OCI-LY3 (cell line): ENCODE measurements at regions not wholly inside any gene's neighbourhood (a gene's known extent, or its start where the extent isn't known, plus 50 kb on each side); places are given as distances from the start of the nearest gene placed in this dataset.

Experiments used
- H2AFZ ChIP-seq: fragments of 200-600, 300-600 bp; shearing (Covaris generic); 2 replicates; pipeline ENCODE4 v1.6.0; 2014; ENCODE audit warnings: antibody characterized with exemption, low read depth, low read length
- H3K27ac ChIP-seq: fragments of 200-600, 300-600 bp; sonication (generic); 2 replicates; pipeline ENCODE4 v1.5.1; 2014; ENCODE audit warnings: mild to moderate bottlenecking, low read length, moderate library complexity, mixed read lengths
- H3K27me3 ChIP-seq: fragments of 200-600, 300-600 bp; sonication (generic); 2 replicates; pipeline ENCODE4 v1.6.1; 2014; ENCODE audit warnings: low read depth, low read length, mixed read lengths
- H3K36me3 ChIP-seq: fragments of 200-600, 300-600 bp; sonication (generic); replicated peaks from 2 replicates; pipeline ENCODE3; 2014; ENCODE audit warnings: low read depth, low read length, mixed read lengths
- H3K4me1 ChIP-seq: fragments of 300-600, 200-600 bp; sonication (generic); 2 replicates; pipeline ENCODE4 v1.6.1; 2014; ENCODE audit warnings: low read length, mixed read lengths
- H3K4me2 ChIP-seq: fragments of 200-600, 300-600 bp; sonication (generic); 2 replicates; pipeline ENCODE4 v1.6.1; 2014; ENCODE audit warnings: low read length, mixed read lengths
- H3K4me3 ChIP-seq: fragments of 300-600, 200-600 bp; sonication (generic); 2 replicates; pipeline ENCODE4 v1.5.1; 2014; ENCODE audit warnings: antibody characterized with exemption, mild to moderate bottlenecking, low read length, moderate library complexity
- H3K79me2 ChIP-seq: fragments of 300-600, 200-600 bp; shearing (Covaris generic); 2 replicates; pipeline ENCODE4 v1.6.1; 2014; ENCODE audit warnings: mild to moderate bottlenecking, low read length, mixed read lengths
- H3K9ac ChIP-seq: fragments of 300-600, 200-600 bp; shearing (Covaris generic); 2 replicates; pipeline ENCODE4 v1.6.0; 2014; ENCODE audit warnings: mild to moderate bottlenecking, low read length, moderate library complexity
- H3K9me3 ChIP-seq: fragments of 200-600, 300-600 bp; shearing (Covaris generic); 2 replicates; pipeline ENCODE4 v1.6.1; 2014; ENCODE audit warnings: low read length, mixed read lengths; ENCODE audit not compliant: insufficient read depth
- H4K20me1 ChIP-seq: fragments of 200-600, 300-600 bp; sonication (generic); 2 replicates; pipeline ENCODE4 v1.6.1; 2016; ENCODE audit warnings: low read length, mixed read lengths; ENCODE audit not compliant: insufficient read depth
- EZH2phosphoT487 ChIP-seq: fragments of 200-600 bp; shearing (Covaris generic); IDR thresholded peaks from 2 replicates; pipeline ENCODE4 v1.6.1; 2018; ENCODE audit warnings: antibody characterized with exemption, mixed run types, low read depth
- TF ChIP-seq, protein P1 (sequence below): fragments of 200-600, 300-600 bp; sonication (generic); IDR thresholded peaks from 2 replicates; pipeline ENCODE4 v1.5.1; 2014; ENCODE audit warnings: antibody characterized with exemption, low read length, low read depth

DNA sequence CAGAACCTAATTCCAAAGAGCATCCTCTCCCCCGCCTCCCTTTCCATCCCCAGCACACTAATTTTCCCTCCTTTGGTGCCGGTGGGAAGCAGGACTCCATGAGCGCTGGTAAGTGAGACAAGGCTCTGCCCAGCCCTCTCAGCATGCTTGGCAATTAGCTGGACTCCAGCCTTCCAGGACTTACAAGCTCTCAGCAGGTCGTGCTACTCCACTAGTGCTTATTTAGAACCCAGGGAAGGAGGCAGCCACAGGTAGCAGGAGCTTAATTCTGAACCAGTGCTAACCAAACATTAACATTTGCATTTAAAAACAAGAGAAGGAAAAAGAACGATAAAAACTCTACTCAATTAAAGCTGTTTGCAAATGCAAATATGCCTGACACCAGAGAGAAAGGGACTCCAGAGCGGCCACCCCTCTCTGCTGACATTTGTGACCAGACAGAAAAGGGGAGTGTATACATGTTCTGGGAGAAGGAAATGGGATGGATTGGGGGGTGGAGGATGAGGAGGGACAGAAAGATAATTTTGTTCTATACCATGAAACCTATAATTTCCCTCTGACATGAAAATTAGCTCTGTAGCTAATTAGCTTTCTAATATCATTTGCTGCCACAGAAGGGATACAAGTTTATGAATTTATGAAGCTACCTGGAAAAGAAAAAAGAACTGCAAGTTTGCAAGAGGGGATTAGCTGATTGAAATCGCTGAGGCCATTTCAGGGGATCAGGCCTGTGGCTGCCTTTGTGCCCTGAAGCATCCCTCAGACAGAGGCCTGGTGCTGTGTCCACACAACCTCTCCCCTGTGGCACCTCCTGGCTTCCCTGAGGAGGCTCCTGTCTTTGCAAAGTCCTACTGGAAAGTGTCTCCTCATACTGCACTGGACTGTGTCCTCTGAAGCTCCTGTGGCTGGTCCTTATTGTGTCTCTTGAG lies 266.3 kb downstream of the SEC61B start:
- Histone ChIP-seq H3K4me2 (no peak overlapping the region), H2AFZ (no peak overlapping the region), H3K9me3 (0 out of 2 replicates have a peak, but pooled peaks cover 3% of the 10 kb centered on the region), H4K20me1 (no peaks in the 10 kb centered on the region), H3K27ac (no peak overlapping the region), H3K4me3 (no peak overlapping the region), H3K79me2 (no peaks in the 10 kb centered on the region), H3K9ac (no peak overlapping the region), H3K36me3 (no peaks in the 10 kb centered on the region), H3K4me1 (peaks cover 14% of the 10 kb centered on the region), H3K27me3 (no peaks in the 10 kb centered on the region)
- TF ChIP-seq EZH2phosphoT487 = no peak
- TF ChIP-seq, protein P1, sequence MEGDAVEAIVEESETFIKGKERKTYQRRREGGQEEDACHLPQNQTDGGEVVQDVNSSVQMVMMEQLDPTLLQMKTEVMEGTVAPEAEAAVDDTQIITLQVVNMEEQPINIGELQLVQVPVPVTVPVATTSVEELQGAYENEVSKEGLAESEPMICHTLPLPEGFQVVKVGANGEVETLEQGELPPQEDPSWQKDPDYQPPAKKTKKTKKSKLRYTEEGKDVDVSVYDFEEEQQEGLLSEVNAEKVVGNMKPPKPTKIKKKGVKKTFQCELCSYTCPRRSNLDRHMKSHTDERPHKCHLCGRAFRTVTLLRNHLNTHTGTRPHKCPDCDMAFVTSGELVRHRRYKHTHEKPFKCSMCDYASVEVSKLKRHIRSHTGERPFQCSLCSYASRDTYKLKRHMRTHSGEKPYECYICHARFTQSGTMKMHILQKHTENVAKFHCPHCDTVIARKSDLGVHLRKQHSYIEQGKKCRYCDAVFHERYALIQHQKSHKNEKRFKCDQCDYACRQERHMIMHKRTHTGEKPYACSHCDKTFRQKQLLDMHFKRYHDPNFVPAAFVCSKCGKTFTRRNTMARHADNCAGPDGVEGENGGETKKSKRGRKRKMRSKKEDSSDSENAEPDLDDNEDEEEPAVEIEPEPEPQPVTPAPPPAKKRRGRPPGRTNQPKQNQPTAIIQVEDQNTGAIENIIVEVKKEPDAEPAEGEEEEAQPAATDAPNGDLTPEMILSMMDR = no peak

DNA sequence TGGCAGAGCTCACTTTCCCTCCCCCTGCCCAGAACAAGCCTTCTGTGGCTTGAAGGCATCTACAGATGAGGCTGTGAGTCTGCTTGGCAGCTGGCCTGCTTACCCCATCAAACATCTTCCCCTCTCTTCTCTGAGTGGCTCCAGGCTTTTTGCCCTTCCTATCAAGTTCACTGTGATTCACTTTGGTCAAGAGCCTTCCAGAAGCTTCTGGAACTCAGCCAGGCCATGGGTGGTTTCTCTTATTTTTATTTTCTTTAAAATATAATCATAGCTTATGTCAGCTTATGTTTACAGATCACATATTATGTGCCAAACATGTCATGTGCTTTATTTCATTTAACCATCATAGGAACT lies 267.0 kb downstream of the SEC61B start:
- TF ChIP-seq EZH2phosphoT487 = no peak
- TF ChIP-seq, protein P1 = no peak
- Histone ChIP-seq H3K79me2 (no peaks in the 10 kb centered on the region), H3K36me3 (no peaks in the 10 kb centered on the region), H3K4me1 (peaks cover 14% of the 10 kb centered on the region), H3K27ac (no peak overlapping the region), H3K9ac (no peak overlapping the region), H3K4me3 (no peak overlapping the region), H2AFZ (no peak overlapping the region), H3K4me2 (no peak overlapping the region), H3K27me3 (no peaks in the 10 kb centered on the region), H3K9me3 (0 out of 2 replicates have a peak, but pooled peaks cover 3% of the 10 kb centered on the region), H4K20me1 (no peaks in the 10 kb centered on the region)

DNA sequence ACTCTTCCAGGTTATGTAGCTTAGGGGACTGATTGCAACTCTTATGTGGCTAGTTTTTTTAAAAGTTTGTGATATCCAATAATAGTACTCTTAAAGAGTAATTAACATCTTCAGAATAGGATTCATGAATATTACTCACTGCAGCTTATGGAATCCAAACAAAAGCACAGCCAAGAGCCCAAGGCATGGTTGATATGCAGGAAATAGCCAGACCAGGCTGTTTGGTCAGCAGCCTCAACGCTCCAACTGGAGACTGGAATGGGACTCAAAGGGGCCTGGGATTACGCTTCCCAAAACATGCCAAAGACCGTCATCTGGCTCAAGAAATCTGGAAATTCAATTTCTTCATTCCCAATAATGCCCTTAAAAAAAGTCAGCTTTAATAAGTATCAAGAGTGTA lies 268.6 kb downstream of the SEC61B start:
- Histone ChIP-seq H3K9me3 (no peaks in the 10 kb centered on the region), H3K27me3 (no peaks in the 10 kb centered on the region), H4K20me1 (no peaks in the 10 kb centered on the region), H3K4me1 (peaks cover 14% of the 10 kb centered on the region), H3K4me3 (no peak overlapping the region), H2AFZ (no peak overlapping the region), H3K79me2 (no peaks in the 10 kb centered on the region), H3K9ac (no peak overlapping the region), H3K27ac (no peak overlapping the region), H3K4me2 (no peak overlapping the region), H3K36me3 (no peaks in the 10 kb centered on the region)
- TF ChIP-seq, protein P1 = no peak
- no peak for TF ChIP-seq EZH2phosphoT487

DNA sequence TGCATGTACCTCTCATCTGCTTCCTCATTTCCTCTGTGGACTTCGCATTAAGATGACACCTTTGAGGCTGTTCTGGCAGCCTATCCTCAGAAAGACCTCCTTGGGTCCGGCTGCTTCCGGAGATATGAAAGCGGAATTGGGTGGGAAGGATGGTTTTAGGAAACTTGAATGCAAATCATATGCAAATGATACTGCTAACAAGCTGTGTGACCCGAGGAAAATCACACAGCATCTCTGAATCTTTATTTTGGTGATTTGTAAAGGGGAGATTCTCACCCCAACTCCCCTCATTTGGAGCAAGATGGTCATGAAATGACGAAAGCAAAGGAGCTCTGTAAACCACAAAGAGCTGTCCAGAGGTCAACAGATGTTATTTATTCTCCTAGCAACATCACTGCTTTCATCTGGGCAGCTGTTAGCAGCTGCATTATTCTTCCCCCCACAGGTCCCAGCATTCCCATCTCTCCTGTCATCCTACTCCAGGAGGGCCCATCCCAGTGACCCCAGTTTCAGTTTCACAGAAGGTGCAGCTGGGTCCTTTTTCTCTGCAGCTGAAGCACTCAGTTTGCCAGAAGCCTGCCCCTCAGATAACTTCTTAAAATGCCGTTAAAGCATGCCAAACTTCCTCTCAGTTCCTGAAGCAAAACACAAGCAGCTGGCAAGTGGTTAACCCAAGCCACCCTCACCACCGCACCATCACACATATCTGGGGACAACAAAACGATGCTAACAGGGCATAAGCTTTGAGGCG lies 269.5 kb downstream of the SEC61B start:
- Histone ChIP-seq H3K4me1 (peaks cover 14% of the 10 kb centered on the region), H3K79me2 (no peaks in the 10 kb centered on the region), H3K9ac (no peak overlapping the region), H3K36me3 (no peaks in the 10 kb centered on the region), H3K27me3 (no peaks in the 10 kb centered on the region), H3K9me3 (no peaks in the 10 kb centered on the region), H4K20me1 (no peaks in the 10 kb centered on the region), H3K27ac (no peak overlapping the region), H2AFZ (no peak overlapping the region), H3K4me2 (peak overlapping the region; percentile 48), H3K4me3 (no peak overlapping the region)
- no peak for TF ChIP-seq EZH2phosphoT487
- TF ChIP-seq, protein P1 = no peak
